SK-N-SH treated with all-trans-retinoic acid at 6 μM for 48 hours (cell line): ENCODE measurements at regions not wholly inside any gene's neighbourhood (a gene's known extent, or its start where the extent isn't known, plus 50 kb on each side); places are given as distances from the start of the nearest gene placed in this dataset.

Source experiments
- GLIS3 ChIP-seq: fragments of 250-450 bp; sonication (Bioruptor Pico); IDR thresholded peaks from 2 replicates; pipeline ENCODE4 v1.5.0; 2020; ENCODE audit warnings: mild to moderate bottlenecking, moderate library complexity
- OSR1 ChIP-seq: fragments of 250-450 bp; sonication (Bioruptor Pico); IDR thresholded peaks from 2 replicates; pipeline ENCODE4 v1.8.0; 2022; ENCODE audit warnings: moderate library complexity, mild to moderate bottlenecking, inconsistent platforms
- ZNF565 ChIP-seq: fragments of 450-650 bp; formaldehyde crosslinking; conservative IDR thresholded peaks from 2 replicates; pipeline ENCODE4 v1.5.0; 2020; ENCODE audit warnings: low read depth, mild to moderate bottlenecking, moderate library complexity

DNA sequence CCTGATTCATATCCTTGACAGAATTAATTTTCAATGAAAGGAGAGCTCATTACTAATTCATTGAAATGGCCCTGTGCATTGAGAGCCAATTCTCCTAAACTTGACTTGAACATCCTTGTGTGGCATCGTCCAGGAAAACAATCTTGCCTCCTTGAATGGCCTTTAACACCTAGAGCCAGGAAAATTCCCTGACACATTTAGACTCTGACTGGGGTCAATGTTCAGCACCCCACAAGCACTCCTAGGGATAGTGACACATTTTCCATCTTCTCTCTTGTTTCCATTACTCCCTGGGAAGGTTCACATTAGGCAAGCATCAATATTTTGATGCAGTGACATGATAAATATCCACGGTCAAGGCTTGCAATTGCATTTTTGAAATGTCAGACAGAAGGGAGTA lies 218.9 kb downstream of the LACC1 start:
- TF ChIP-seq GLIS3 = no peak
- TF ChIP-seq ZNF565 (CRISPR knock-in tag) = no peak
- no peak for TF ChIP-seq OSR1 (CRISPR knock-in tag)
